ENCODE measurements at regions not wholly inside any gene's neighbourhood (a gene's known extent, or its start where the extent isn't known, plus 50 kb on each side); places are given as distances from the start of the nearest gene placed in this dataset.
A peak's percentile ranks its signal among the peaks of the same experiment; 100 is the strongest.

DNA sequence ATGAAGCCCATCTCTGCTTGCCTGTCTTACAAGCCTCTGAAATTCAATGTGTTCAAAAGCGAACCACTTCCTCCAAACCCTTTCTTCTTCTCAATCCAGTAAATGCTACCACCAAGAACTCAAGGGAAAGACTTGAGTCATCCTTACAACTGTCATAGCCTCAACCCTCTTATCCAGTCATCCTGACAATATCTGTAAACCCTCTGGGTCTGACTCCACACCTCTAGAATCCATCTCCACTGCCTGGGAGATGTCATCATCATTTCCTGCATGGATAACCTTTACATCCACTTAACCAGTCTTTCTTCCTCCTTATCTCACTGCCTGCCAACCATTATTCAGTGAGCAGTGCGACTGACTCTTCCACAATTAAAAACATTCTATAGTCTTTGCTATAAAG, 441.1 kb downstream of the SETD4 start:
- TF ChIP-seq, protein P1, sequence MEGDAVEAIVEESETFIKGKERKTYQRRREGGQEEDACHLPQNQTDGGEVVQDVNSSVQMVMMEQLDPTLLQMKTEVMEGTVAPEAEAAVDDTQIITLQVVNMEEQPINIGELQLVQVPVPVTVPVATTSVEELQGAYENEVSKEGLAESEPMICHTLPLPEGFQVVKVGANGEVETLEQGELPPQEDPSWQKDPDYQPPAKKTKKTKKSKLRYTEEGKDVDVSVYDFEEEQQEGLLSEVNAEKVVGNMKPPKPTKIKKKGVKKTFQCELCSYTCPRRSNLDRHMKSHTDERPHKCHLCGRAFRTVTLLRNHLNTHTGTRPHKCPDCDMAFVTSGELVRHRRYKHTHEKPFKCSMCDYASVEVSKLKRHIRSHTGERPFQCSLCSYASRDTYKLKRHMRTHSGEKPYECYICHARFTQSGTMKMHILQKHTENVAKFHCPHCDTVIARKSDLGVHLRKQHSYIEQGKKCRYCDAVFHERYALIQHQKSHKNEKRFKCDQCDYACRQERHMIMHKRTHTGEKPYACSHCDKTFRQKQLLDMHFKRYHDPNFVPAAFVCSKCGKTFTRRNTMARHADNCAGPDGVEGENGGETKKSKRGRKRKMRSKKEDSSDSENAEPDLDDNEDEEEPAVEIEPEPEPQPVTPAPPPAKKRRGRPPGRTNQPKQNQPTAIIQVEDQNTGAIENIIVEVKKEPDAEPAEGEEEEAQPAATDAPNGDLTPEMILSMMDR (IDR thresholded peaks at IDR 0.05), result no peak
- TF ChIP-seq RAD21 (IDR thresholded peaks at IDR 0.05; ENCODE audit: low read length) (no peak), EP300 (IDR thresholded peaks at IDR 0.05; ENCODE audit: borderline replicate concordance in 1 of 2, low read depth in 1 of 2, low read length in 1 of 2) (peak in 1 of 2 experiments; percentile 72; a peak in 1 of 4 replicates), MXI1 (IDR thresholded peaks at IDR 0.05; ENCODE audit: low read depth, low read length) (no peak), RCOR1 (IDR thresholded peaks at IDR 0.05; ENCODE audit: low read length) (no peak), TAF1 (IDR thresholded peaks at IDR 0.05; ENCODE audit: borderline replicate concordance, low read depth, low read length) (no peak), SMC3 (IDR thresholded peaks at IDR 0.05; ENCODE audit: low read depth, low read length) (no peak)
- TF ChIP-seq, protein P2, sequence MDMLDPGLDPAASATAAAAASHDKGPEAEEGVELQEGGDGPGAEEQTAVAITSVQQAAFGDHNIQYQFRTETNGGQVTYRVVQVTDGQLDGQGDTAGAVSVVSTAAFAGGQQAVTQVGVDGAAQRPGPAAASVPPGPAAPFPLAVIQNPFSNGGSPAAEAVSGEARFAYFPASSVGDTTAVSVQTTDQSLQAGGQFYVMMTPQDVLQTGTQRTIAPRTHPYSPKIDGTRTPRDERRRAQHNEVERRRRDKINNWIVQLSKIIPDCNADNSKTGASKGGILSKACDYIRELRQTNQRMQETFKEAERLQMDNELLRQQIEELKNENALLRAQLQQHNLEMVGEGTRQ (IDR thresholded peaks at IDR 0.05; ENCODE audit: borderline replicate concordance, low read depth, low read length), result no peak
- TF ChIP-seq, protein P3, sequence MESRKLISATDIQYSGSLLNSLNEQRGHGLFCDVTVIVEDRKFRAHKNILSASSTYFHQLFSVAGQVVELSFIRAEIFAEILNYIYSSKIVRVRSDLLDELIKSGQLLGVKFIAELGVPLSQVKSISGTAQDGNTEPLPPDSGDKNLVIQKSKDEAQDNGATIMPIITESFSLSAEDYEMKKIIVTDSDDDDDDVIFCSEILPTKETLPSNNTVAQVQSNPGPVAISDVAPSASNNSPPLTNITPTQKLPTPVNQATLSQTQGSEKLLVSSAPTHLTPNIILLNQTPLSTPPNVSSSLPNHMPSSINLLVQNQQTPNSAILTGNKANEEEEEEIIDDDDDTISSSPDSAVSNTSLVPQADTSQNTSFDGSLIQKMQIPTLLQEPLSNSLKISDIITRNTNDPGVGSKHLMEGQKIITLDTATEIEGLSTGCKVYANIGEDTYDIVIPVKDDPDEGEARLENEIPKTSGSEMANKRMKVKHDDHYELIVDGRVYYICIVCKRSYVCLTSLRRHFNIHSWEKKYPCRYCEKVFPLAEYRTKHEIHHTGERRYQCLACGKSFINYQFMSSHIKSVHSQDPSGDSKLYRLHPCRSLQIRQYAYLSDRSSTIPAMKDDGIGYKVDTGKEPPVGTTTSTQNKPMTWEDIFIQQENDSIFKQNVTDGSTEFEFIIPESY (IDR thresholded peaks at IDR 0.05; ENCODE audit: borderline replicate concordance, low read depth), result 0 out of 2 replicates have a peak, but pooled peaks have one; percentile 42
- TF ChIP-seq, protein P4, sequence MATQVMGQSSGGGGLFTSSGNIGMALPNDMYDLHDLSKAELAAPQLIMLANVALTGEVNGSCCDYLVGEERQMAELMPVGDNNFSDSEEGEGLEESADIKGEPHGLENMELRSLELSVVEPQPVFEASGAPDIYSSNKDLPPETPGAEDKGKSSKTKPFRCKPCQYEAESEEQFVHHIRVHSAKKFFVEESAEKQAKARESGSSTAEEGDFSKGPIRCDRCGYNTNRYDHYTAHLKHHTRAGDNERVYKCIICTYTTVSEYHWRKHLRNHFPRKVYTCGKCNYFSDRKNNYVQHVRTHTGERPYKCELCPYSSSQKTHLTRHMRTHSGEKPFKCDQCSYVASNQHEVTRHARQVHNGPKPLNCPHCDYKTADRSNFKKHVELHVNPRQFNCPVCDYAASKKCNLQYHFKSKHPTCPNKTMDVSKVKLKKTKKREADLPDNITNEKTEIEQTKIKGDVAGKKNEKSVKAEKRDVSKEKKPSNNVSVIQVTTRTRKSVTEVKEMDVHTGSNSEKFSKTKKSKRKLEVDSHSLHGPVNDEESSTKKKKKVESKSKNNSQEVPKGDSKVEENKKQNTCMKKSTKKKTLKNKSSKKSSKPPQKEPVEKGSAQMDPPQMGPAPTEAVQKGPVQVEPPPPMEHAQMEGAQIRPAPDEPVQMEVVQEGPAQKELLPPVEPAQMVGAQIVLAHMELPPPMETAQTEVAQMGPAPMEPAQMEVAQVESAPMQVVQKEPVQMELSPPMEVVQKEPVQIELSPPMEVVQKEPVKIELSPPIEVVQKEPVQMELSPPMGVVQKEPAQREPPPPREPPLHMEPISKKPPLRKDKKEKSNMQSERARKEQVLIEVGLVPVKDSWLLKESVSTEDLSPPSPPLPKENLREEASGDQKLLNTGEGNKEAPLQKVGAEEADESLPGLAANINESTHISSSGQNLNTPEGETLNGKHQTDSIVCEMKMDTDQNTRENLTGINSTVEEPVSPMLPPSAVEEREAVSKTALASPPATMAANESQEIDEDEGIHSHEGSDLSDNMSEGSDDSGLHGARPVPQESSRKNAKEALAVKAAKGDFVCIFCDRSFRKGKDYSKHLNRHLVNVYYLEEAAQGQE (IDR thresholded peaks at IDR 0.05; ENCODE audit: low read depth, low read length), result no peak

Measured in SK-N-SH (cell line).